ENCODE measurements at regions not wholly inside any gene's neighbourhood (a gene's known extent, or its start where the extent isn't known, plus 50 kb on each side); places are given as distances from the start of the nearest gene placed in this dataset.

GRCh38 chr14:86604561-86604960 is 1074.6 kb downstream of the FLRT2 start:
- TF ChIP-seq CTCF (IDR thresholded peaks at IDR 0.05) (no peak), POLR2A (IDR thresholded peaks at IDR 0.05) (no peak)

Data from body of pancreas (tissue), 4 donors.